ENCODE measurements at regions not wholly inside any gene's neighbourhood (a gene's known extent, or its start where the extent isn't known, plus 50 kb on each side); places are given as distances from the start of the nearest gene placed in this dataset.
"Not testable (repeated sequence)": the region's sequence is repeated elsewhere in the genome, so short reads cannot be mapped to it uniquely, and the experiment has no call there.

DNA sequence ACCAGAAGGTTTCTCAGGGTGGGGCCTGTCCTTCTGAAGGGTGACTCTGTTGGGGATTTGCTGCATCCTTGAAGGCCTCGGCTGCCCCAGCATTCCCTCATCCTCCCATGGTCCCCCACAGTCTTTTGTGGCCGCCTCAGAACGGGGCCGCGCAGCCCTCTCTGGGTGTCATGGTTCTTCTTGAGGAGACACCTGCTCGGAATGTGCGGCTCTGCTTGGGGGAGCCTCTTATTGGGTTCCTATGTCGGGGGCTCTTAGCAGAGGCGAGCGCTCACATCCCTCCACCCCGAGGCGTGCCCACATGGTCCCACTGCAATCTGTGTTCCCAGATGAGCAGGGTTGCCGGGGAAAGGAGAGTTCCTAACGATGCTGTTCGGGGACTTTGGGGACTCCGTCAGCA is 1008.4 kb downstream of the BRD1 start:
- DNase-seq (ENCODE audit: extremely low read depth, insufficient read length) = no peak
- Histone ChIP-seq H3K36me3 (ENCODE audit: control insufficient read depth, insufficient read depth, low read length) (no peaks in the 10 kb centered on the region), H3K4me3 (replicated peaks; ENCODE audit: low read depth, low read length) (no peak overlapping the region), H3K27me3 (replicated peaks; ENCODE audit: control insufficient read depth, insufficient read depth, low read length) (no peaks in the 10 kb centered on the region)
- TF ChIP-seq CTCF (IDR thresholded peaks at IDR 0.05; ENCODE audit: insufficient read depth, low read length, poor library complexity, severe bottlenecking) = no peak

GRCh38 chr22:48817491-48817890 is 1010.2 kb downstream of the BRD1 start:
- not testable (repeated sequence) for H3K4me3 ChIP-seq (replicated peaks; ENCODE audit: low read depth, low read length); H3K36me3 ChIP-seq (ENCODE audit: control insufficient read depth, insufficient read depth, low read length)

GRCh38 chr22:48811885-48812284 is 1015.8 kb downstream of the BRD1 start:
- H3K27me3 ChIP-seq (replicated peaks; ENCODE audit: control insufficient read depth, insufficient read depth, low read length) = no peaks in the 10 kb centered on the region
- no peak for TF ChIP-seq CTCF (IDR thresholded peaks at IDR 0.05; ENCODE audit: insufficient read depth, low read length, poor library complexity, severe bottlenecking)
- H3K4me3 ChIP-seq (replicated peaks; ENCODE audit: low read depth, low read length) = no peak overlapping the region
- no peaks in the 10 kb centered on the region for H3K36me3 ChIP-seq (ENCODE audit: control insufficient read depth, insufficient read depth, low read length)
- DNase-seq (ENCODE audit: extremely low read depth, insufficient read length) = no peak

More at GRCh38 chr22:48817491-48817890, 1010.2 kb downstream of the BRD1 start:
- DNase-seq (ENCODE audit: extremely low read depth, insufficient read length); H3K27me3 ChIP-seq (replicated peaks; ENCODE audit: control insufficient read depth, insufficient read depth, low read length): not testable (repeated sequence)

DNA sequence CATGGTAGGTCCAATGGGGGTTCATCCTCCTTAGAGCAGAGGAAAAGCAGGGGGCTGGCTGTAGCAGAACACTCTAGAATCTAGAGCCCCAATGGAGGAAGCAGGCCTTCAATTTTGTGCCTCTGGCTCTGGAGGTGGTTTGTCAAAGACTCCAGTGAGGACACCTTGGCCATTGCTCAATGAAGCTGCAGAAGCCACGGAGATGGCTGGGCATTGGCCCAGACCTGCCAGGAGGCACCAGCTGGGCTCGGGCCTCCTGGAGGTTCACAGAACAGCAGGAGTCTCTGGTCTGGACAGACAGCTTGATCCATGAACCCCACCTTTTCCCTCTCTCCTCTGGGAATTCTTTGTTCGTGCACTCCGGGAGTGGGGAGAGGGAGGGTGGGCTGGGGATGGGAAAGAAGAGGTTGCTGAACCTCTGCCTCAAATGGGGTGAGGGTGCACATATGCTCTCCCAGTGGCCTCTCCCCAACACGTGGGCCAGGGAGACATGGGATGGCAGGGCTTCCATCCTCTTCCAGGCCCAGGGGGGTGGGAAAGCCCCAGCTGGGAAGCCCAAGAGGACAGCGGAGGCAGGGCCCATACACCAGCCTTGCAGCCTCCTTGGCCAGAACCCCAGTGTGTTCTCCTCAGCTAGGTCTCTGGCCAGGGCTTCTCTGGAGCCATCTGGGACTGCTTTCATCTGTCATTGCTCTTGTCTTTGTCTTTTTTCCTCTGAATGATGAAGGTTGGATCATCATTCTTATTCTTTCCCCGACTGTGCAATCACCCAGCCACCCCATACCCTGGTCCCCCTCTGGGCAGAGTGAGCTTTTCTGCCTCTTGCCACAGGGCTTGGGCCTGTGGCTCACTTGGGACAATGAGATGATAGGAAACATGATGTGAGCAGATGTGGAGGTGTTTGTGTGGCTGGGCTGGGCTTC is 1019.4 kb downstream of the BRD1 start:
- DNase-seq (ENCODE audit: extremely low read depth, insufficient read length) = no peak
- Histone ChIP-seq H3K27me3 (replicated peaks; ENCODE audit: control insufficient read depth, insufficient read depth, low read length) (no peaks in the 10 kb centered on the region), H3K4me3 (replicated peaks; ENCODE audit: low read depth, low read length) (no peak overlapping the region), H3K36me3 (ENCODE audit: control insufficient read depth, insufficient read depth, low read length) (no peaks in the 10 kb centered on the region)
- no peak for TF ChIP-seq CTCF (IDR thresholded peaks at IDR 0.05; ENCODE audit: insufficient read depth, low read length, poor library complexity, severe bottlenecking)

- H3K4me3 ChIP-seq (replicated peaks; ENCODE audit: low read depth, low read length) = no peak overlapping the region
- no peaks in the 10 kb centered on the region for H3K36me3 ChIP-seq (ENCODE audit: control insufficient read depth, insufficient read depth, low read length)
- no peak for TF ChIP-seq CTCF (IDR thresholded peaks at IDR 0.05; ENCODE audit: insufficient read depth, low read length, poor library complexity, severe bottlenecking)
- no peaks in the 10 kb centered on the region for H3K27me3 ChIP-seq (replicated peaks; ENCODE audit: control insufficient read depth, insufficient read depth, low read length)
- no peak for DNase-seq (ENCODE audit: extremely low read depth, insufficient read length)
Measured at GRCh38 chr22:48807155-48807554, 1020.5 kb downstream of the BRD1 start.

GRCh38 chr22:48806227-48806781 is 1021.4 kb downstream of the BRD1 start:
- no peaks in the 10 kb centered on the region for H3K36me3 ChIP-seq (ENCODE audit: control insufficient read depth, insufficient read depth, low read length)
- no peak for TF ChIP-seq CTCF (IDR thresholded peaks at IDR 0.05; ENCODE audit: insufficient read depth, low read length, poor library complexity, severe bottlenecking)
- no peak overlapping the region for H3K4me3 ChIP-seq (replicated peaks; ENCODE audit: low read depth, low read length)
- H3K27me3 ChIP-seq (replicated peaks; ENCODE audit: control insufficient read depth, insufficient read depth, low read length) = no peaks in the 10 kb centered on the region
- DNase-seq (ENCODE audit: extremely low read depth, insufficient read length) = no peak
